Loucy (cell line): ENCODE measurements at regions not wholly inside any gene's neighbourhood (a gene's known extent, or its start where the extent isn't known, plus 50 kb on each side); places are given as distances from the start of the nearest gene placed in this dataset.

Experiments used
- EZH2phosphoT487 ChIP-seq: fragments of 200-600 bp; IDR thresholded peaks from 2 replicates; pipeline ENCODE4 v1.6.1; 2018; ENCODE audit warnings: antibody characterized with exemption, mild to moderate bottlenecking, moderate library complexity, borderline replicate concordance
- TF ChIP-seq, protein P1 (sequence below): fragments of 200-600 bp; sonication (generic); conservative IDR thresholded peaks from 2 replicates; pipeline ENCODE4 v1.5.1; 2014; ENCODE audit warnings: mild to moderate bottlenecking, antibody characterized with exemption, low read length

DNA sequence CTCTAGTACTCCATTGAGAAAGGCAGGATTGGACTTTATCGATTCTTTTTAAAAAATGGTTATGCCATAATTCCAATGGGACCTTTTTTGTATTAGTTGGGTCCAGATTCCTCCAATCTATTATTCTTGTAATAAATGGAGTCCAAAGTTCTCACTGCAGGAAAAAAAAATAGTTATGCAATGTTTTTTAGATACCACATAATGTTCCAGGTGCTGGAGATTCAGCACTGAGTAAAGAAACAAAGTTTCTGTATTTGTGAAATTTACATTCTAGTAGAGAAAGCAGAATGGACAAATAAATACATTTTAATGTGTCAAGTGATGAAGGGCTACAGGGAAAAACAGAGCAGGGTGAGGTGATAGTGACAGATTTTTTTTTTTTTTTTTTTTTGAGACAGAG, 78.5 kb upstream of the MYCN start:
- TF ChIP-seq, protein P1, sequence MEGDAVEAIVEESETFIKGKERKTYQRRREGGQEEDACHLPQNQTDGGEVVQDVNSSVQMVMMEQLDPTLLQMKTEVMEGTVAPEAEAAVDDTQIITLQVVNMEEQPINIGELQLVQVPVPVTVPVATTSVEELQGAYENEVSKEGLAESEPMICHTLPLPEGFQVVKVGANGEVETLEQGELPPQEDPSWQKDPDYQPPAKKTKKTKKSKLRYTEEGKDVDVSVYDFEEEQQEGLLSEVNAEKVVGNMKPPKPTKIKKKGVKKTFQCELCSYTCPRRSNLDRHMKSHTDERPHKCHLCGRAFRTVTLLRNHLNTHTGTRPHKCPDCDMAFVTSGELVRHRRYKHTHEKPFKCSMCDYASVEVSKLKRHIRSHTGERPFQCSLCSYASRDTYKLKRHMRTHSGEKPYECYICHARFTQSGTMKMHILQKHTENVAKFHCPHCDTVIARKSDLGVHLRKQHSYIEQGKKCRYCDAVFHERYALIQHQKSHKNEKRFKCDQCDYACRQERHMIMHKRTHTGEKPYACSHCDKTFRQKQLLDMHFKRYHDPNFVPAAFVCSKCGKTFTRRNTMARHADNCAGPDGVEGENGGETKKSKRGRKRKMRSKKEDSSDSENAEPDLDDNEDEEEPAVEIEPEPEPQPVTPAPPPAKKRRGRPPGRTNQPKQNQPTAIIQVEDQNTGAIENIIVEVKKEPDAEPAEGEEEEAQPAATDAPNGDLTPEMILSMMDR = no peak
- TF ChIP-seq EZH2phosphoT487 = no peak
